ENCODE measurements at regions not wholly inside any gene's neighbourhood (a gene's known extent, or its start where the extent isn't known, plus 50 kb on each side); places are given as distances from the start of the nearest gene placed in this dataset.

- Histone ChIP-seq H3K9me3 (no peaks in the 10 kb centered on the region), H3K36me3 (no peaks in the 10 kb centered on the region), H3K4me3 (ENCODE audit: low read depth, low read length) (no peak overlapping the region), H3K4me1 (no peaks in the 10 kb centered on the region), H3K27me3 (no peaks in the 10 kb centered on the region)
- no peak for DNase-seq
- TF ChIP-seq CTCF (IDR thresholded peaks at IDR 0.05; ENCODE audit: low read depth, low read length): no peak
Measured at GRCh38 chr15:96121086-96121920, 209.2 kb upstream of the NR2F2 start.

DNA sequence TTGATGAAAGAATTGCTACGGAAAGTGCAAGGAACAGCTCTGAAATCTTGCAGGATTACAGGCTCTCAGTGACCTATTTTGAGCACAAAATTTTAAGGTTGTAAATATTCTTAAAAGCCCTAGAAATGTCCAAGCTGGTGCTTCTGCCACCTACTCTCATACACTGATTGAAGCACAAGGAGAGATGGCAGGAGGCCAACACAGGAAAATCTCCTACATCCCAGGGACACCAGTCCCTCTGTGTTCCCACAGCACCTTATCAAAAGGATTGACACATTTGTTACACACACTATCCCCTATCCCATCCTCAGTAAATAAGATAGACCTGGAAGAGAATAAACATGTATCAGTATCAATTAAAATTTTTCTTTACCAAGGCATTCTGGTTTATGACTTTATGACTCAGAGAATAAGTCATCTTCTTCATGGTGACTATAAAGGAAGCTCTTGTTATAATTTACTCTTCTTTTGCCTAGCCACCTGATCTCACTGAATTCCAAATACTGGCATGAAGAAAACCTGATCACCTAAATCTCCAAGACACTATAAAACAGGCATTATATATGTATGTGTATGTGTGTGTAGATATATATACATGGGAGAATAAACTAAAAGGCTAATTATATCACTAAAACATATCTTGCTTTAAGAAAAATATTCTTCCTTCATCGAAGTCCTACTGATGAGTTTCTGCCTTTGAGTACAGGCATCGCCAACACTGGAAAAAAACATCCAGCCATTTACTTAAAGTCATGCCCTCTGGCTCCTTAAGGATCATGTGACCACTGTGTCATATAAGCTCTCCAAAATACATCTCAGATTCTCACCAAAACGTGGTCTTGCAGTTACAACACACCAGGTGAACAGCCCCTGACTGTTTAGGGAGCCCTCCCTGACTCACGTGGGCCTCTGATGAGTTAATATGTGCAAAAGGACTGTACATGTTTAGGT, 208.1 kb upstream of the NR2F2 start:
- Histone ChIP-seq H3K9me3 (no peaks in the 10 kb centered on the region), H3K36me3 (no peaks in the 10 kb centered on the region), H3K27me3 (no peaks in the 10 kb centered on the region), H3K4me3 (ENCODE audit: low read depth, low read length) (no peak overlapping the region), H3K4me1 (no peaks in the 10 kb centered on the region)
- DNase-seq: no peak
- TF ChIP-seq CTCF (IDR thresholded peaks at IDR 0.05; ENCODE audit: low read depth, low read length): no peak

GRCh38 chr15:96123028-96123400, 207.5 kb upstream of the NR2F2 start:
- TF ChIP-seq CTCF (IDR thresholded peaks at IDR 0.05; ENCODE audit: low read depth, low read length): no peak
- Histone ChIP-seq H3K4me3 (ENCODE audit: low read depth, low read length) (no peak overlapping the region), H3K27me3 (no peaks in the 10 kb centered on the region), H3K36me3 (no peaks in the 10 kb centered on the region), H3K9me3 (no peaks in the 10 kb centered on the region), H3K4me1 (no peaks in the 10 kb centered on the region)
- no peak for DNase-seq

DNA sequence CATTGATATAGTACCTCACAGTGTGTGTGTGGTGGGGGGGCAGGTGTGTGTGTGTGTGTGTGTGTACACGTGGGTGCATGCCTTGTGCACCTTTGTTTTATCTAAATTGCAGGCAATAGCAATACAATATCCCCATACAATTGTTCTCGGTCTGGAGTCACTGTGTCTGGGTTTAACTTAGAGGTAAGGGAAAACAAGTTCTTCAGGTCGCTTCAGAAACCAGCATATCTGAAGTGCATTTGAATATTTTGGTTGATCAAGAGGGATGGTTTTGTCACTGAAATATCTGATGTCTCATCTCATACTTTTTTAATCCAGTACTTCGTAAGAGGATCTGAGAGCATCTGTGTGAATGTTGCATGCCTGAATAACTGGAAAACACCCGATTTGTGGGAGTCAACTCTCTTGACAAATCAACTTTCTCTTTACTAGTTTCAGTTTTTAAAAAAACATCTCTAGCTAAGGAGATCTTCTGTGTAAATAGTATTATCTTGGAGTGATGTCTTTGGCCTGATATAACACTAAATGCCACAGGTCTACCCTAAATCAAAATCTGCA, 206.8 kb upstream of the NR2F2 start:
- TF ChIP-seq CTCF (IDR thresholded peaks at IDR 0.05; ENCODE audit: low read depth, low read length): no peak
- H3K4me1 ChIP-seq: no peaks in the 10 kb centered on the region
- no peaks in the 10 kb centered on the region for H3K9me3 ChIP-seq
- H3K27me3 ChIP-seq: no peaks in the 10 kb centered on the region
- no peak for DNase-seq
- H3K4me3 ChIP-seq (ENCODE audit: low read depth, low read length): no peak overlapping the region
- H3K36me3 ChIP-seq: no peaks in the 10 kb centered on the region

DNA sequence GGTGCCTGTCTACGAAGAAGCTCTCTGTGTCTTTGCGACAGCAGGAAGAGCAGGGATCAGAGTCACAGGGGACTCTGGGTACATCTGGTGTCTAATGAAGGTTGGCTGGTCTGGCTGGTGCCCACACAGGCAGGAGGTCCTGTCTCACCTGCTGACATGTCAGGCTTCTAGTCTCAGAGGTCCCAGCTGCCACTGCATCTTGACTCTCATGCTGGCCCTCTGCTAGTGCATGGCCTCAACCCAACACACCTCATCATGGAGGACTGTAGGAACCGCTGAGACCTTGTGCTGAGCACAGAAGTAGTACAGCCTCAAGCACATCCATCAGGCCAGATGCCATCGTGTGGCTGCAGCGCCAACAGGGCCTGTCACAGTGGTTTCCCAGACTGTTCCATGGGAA, 206.1 kb upstream of the NR2F2 start:
- DNase-seq: no peak
- Histone ChIP-seq H3K27me3 (no peaks in the 10 kb centered on the region), H3K4me3 (ENCODE audit: low read depth, low read length) (no peak overlapping the region), H3K36me3 (no peaks in the 10 kb centered on the region), H3K4me1 (no peaks in the 10 kb centered on the region), H3K9me3 (no peaks in the 10 kb centered on the region)
- TF ChIP-seq CTCF (IDR thresholded peaks at IDR 0.05; ENCODE audit: low read depth, low read length): no peak
